ENCODE measurements at regions not wholly inside any gene's neighbourhood (a gene's known extent, or its start where the extent isn't known, plus 50 kb on each side); places are given as distances from the start of the nearest gene placed in this dataset.

- TF ChIP-seq, protein P1, sequence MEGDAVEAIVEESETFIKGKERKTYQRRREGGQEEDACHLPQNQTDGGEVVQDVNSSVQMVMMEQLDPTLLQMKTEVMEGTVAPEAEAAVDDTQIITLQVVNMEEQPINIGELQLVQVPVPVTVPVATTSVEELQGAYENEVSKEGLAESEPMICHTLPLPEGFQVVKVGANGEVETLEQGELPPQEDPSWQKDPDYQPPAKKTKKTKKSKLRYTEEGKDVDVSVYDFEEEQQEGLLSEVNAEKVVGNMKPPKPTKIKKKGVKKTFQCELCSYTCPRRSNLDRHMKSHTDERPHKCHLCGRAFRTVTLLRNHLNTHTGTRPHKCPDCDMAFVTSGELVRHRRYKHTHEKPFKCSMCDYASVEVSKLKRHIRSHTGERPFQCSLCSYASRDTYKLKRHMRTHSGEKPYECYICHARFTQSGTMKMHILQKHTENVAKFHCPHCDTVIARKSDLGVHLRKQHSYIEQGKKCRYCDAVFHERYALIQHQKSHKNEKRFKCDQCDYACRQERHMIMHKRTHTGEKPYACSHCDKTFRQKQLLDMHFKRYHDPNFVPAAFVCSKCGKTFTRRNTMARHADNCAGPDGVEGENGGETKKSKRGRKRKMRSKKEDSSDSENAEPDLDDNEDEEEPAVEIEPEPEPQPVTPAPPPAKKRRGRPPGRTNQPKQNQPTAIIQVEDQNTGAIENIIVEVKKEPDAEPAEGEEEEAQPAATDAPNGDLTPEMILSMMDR (IDR thresholded peaks at IDR 0.05; ENCODE audit: unreplicated experiment), result no peak
- H3K27me3 Mint-ChIP-seq (ENCODE audit: unreplicated experiment), result peaks cover under 1% of the 10 kb centered on the region
- H3K27ac Mint-ChIP-seq (ENCODE audit: unreplicated experiment), result no peak overlapping the region
- H3K36me3 Mint-ChIP-seq (ENCODE audit: low read depth, unreplicated experiment), result no peaks in the 10 kb centered on the region
- H3K4me1 Mint-ChIP-seq (ENCODE audit: unreplicated experiment), result no peaks in the 10 kb centered on the region
- no peak overlapping the region for H3K4me3 Mint-ChIP-seq (ENCODE audit: unreplicated experiment)
- no peaks in the 10 kb centered on the region for H3K9me3 Mint-ChIP-seq (ENCODE audit: unreplicated experiment)
- no peak for DNase-seq (ENCODE audit: low spot score)
Observed at GRCh38 chr14:98162856-98163805, 1108.9 kb downstream of the BCL11B start.

GRCh38 chr14:98163873-98164272 is 1108.1 kb downstream of the BCL11B start:
- Mint-ChIP-seq H3K36me3 (ENCODE audit: low read depth, unreplicated experiment) (no peaks in the 10 kb centered on the region), H3K4me3 (ENCODE audit: unreplicated experiment) (no peak overlapping the region), H3K4me1 (ENCODE audit: unreplicated experiment) (no peaks in the 10 kb centered on the region), H3K9me3 (ENCODE audit: unreplicated experiment) (no peaks in the 10 kb centered on the region), H3K27me3 (ENCODE audit: unreplicated experiment) (peaks cover 2% of the 10 kb centered on the region), H3K27ac (ENCODE audit: unreplicated experiment) (no peak overlapping the region)
- TF ChIP-seq, protein P1 (IDR thresholded peaks at IDR 0.05; ENCODE audit: unreplicated experiment), result no peak
- DNase-seq (ENCODE audit: low spot score), result no peak

- TF ChIP-seq, protein P1 (IDR thresholded peaks at IDR 0.05; ENCODE audit: unreplicated experiment), result no peak
- Mint-ChIP-seq H3K27ac (ENCODE audit: unreplicated experiment) (no peak overlapping the region), H3K4me3 (ENCODE audit: unreplicated experiment) (no peak overlapping the region), H3K36me3 (ENCODE audit: low read depth, unreplicated experiment) (no peaks in the 10 kb centered on the region), H3K4me1 (ENCODE audit: unreplicated experiment) (no peaks in the 10 kb centered on the region), H3K27me3 (ENCODE audit: unreplicated experiment) (peaks cover 4% of the 10 kb centered on the region), H3K9me3 (ENCODE audit: unreplicated experiment) (no peaks in the 10 kb centered on the region)
- DNase-seq (ENCODE audit: low spot score), result no peak
Observed at GRCh38 chr14:98165976-98166375, 1106.0 kb downstream of the BCL11B start.

- H3K4me3 Mint-ChIP-seq (ENCODE audit: unreplicated experiment), result no peak overlapping the region
- peaks cover 6% of the 10 kb centered on the region for H3K27me3 Mint-ChIP-seq (ENCODE audit: unreplicated experiment)
- DNase-seq (ENCODE audit: low spot score), result no peak
- TF ChIP-seq, protein P1 (IDR thresholded peaks at IDR 0.05; ENCODE audit: unreplicated experiment), result no peak
- no peaks in the 10 kb centered on the region for H3K9me3 Mint-ChIP-seq (ENCODE audit: unreplicated experiment)
- H3K36me3 Mint-ChIP-seq (ENCODE audit: low read depth, unreplicated experiment), result no peaks in the 10 kb centered on the region
- H3K27ac Mint-ChIP-seq (ENCODE audit: unreplicated experiment), result no peak overlapping the region
- H3K4me1 Mint-ChIP-seq (ENCODE audit: unreplicated experiment), result no peaks in the 10 kb centered on the region
Observed at GRCh38 chr14:98167275-98167674, 1104.7 kb downstream of the BCL11B start.

DNA sequence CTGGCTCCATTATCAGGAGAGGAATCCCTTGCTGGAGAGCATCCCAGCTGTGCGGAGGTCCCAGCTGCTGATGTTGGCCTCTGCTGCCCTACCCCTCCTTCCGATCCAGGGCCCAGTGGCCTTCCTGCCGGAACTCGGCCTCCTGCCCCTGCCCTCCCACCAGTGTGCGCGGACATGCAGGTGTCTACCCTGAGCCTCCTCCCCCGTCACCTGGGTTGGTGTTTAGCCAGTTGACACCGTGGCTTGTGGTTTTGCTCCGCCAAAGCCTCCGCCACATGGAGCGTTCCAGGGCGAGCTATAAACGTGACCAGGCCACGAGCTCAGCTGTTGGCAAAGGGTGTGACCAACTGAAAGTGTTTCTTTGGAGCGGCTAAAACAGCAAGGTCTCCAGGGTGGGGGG is 1104.3 kb downstream of the BCL11B start:
- H3K27me3 Mint-ChIP-seq (ENCODE audit: unreplicated experiment), result peaks cover 6% of the 10 kb centered on the region
- no peak overlapping the region for H3K27ac Mint-ChIP-seq (ENCODE audit: unreplicated experiment)
- H3K4me3 Mint-ChIP-seq (ENCODE audit: unreplicated experiment), result no peak overlapping the region
- no peaks in the 10 kb centered on the region for H3K9me3 Mint-ChIP-seq (ENCODE audit: unreplicated experiment)
- no peaks in the 10 kb centered on the region for H3K4me1 Mint-ChIP-seq (ENCODE audit: unreplicated experiment)
- no peak for DNase-seq (ENCODE audit: low spot score)
- TF ChIP-seq, protein P1 (IDR thresholded peaks at IDR 0.05; ENCODE audit: unreplicated experiment), result no peak
- no peaks in the 10 kb centered on the region for H3K36me3 Mint-ChIP-seq (ENCODE audit: low read depth, unreplicated experiment)
